Right lobe of liver (tissue), 4 donors: ENCODE measurements at regions not wholly inside any gene's neighbourhood (a gene's known extent, or its start where the extent isn't known, plus 50 kb on each side); places are given as distances from the start of the nearest gene placed in this dataset.

Experiments
- CTCF ChIP-seq, 4 donors: fragments of 200-600 bp in 3 of 4; fragments of 450-650 bp in 1 of 4; IDR thresholded peaks; one replicate each; pipeline versions ENCODE4 v1.5.1 to v1.8.0; 2016 to 2022; ENCODE audit warnings: antibody characterized with exemption in 4 of 4, mild to moderate bottlenecking in 2 of 4
- POLR2A ChIP-seq: fragments of 450-650 bp; IDR thresholded peaks from one replicate; pipeline ENCODE4 v1.6.1; 2017; ENCODE audit warnings: antibody characterized with exemption, mild to moderate bottlenecking
- donor health status: DM: no; HTN: no; CAD: no.
- donor health status: DM: no; HTN: no; CAD: no.
- donor health status: DM: no; HTN: yes; CAD: no.

DNA sequence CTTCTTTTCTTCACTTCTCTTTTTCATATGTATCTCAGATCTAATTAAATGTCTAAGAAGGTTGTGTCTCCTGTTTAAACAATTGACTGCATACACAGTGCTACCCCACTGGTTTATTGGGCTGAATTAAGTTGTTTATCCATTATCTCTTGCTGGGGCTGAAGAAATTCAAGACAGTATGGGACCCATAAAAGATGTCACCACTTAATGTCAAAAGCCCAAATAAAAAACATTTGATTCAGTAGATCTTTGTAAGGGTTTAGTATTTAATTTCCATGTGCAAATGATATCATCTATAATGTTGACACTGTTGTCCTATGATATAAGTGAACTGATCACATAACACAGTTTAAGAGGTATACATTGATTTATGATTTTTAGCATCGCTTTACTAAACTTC is 1431.9 kb upstream of the PCDH20 start:
- TF ChIP-seq POLR2A (no peak), CTCF (IDR thresholded peaks at IDR 0.05) (no peak)
